ENCODE measurements at regions not wholly inside any gene's neighbourhood (a gene's known extent, or its start where the extent isn't known, plus 50 kb on each side); places are given as distances from the start of the nearest gene placed in this dataset.

GRCh38 chr20:62581308-62581707 is 61.0 kb upstream of the SLCO4A1 start:
- TF ChIP-seq POLR2A (IDR thresholded peaks at IDR 0.05) (no peak), CTCF (IDR thresholded peaks at IDR 0.05) (no peak), POLR2AphosphoS5 (IDR thresholded peaks at IDR 0.05) (no peak)
